T-helper 1 cell (primary cell): ENCODE measurements at regions not wholly inside any gene's neighbourhood (a gene's known extent, or its start where the extent isn't known, plus 50 kb on each side); places are given as distances from the start of the nearest gene placed in this dataset.
"Not testable (repeated sequence)": the region's sequence is repeated elsewhere in the genome, so short reads cannot be mapped to it uniquely, and the experiment has no call there.

Experiments used
- DNase-seq, 5 donors: peaks; one replicate each; pipeline ENCODE4 v3.0.0-alpha.2; 2012 to 2020

- peak in 1 of 5 donors; percentile 42 for DNase-seq
Observed at GRCh38 chrX:96540111-96540631, 144.5 kb upstream of the DIAPH2 start.

GRCh38 chrX:96546281-96546680 is 138.4 kb upstream of the DIAPH2 start:
- not testable (repeated sequence) for DNase-seq

GRCh38 chrX:96551322-96551872 is 133.2 kb upstream of the DIAPH2 start:
- no peak for DNase-seq

GRCh38 chrX:96556886-96557285 is 127.8 kb upstream of the DIAPH2 start:
- no peak for DNase-seq

- not testable (repeated sequence) for DNase-seq
Observed at GRCh38 chrX:96561129-96561528, 123.5 kb upstream of the DIAPH2 start.

- no peak for DNase-seq
Observed at GRCh38 chrX:96563646-96564045, 121.0 kb upstream of the DIAPH2 start.

GRCh38 chrX:96564595-96564994 is 120.0 kb upstream of the DIAPH2 start:
- DNase-seq: no peak

GRCh38 chrX:96566878-96567277 is 117.8 kb upstream of the DIAPH2 start:
- DNase-seq: no peak

GRCh38 chrX:96568071-96568470 is 116.6 kb upstream of the DIAPH2 start:
- DNase-seq: no peak

- DNase-seq: no peak
Observed at GRCh38 chrX:96569034-96569433, 115.6 kb upstream of the DIAPH2 start.

- no peak for DNase-seq
Observed at GRCh38 chrX:96575011-96575410, 109.6 kb upstream of the DIAPH2 start.

- DNase-seq: no peak
Observed at GRCh38 chrX:96576368-96576767, 108.3 kb upstream of the DIAPH2 start.

- DNase-seq: no peak
Observed at GRCh38 chrX:96578781-96579180, 105.9 kb upstream of the DIAPH2 start.

- DNase-seq: no peak
Observed at GRCh38 chrX:96579252-96579651, 105.4 kb upstream of the DIAPH2 start.

GRCh38 chrX:96590403-96590802 is 94.2 kb upstream of the DIAPH2 start:
- DNase-seq: no peak

GRCh38 chrX:96591421-96591820 is 93.2 kb upstream of the DIAPH2 start:
- DNase-seq: no peak

GRCh38 chrX:96597847-96598246 is 86.8 kb upstream of the DIAPH2 start:
- not testable (repeated sequence) for DNase-seq

GRCh38 chrX:96611619-96612362 is 72.9 kb upstream of the DIAPH2 start:
- DNase-seq: no peak

GRCh38 chrX:96615448-96615847 is 69.2 kb upstream of the DIAPH2 start:
- no peak for DNase-seq

- DNase-seq: no peak
Observed at GRCh38 chrX:96619588-96619987, 65.1 kb upstream of the DIAPH2 start.

- no peak for DNase-seq
Observed at GRCh38 chrX:96621811-96622210, 62.8 kb upstream of the DIAPH2 start.
